NT2/D1 (cell line): ENCODE measurements at regions not wholly inside any gene's neighbourhood (a gene's known extent, or its start where the extent isn't known, plus 50 kb on each side); places are given as distances from the start of the nearest gene placed in this dataset.

Experiments used
- DNase-seq: peaks from one replicate; pipeline ENCODE4 v3.0.0-alpha.2; 2011; ENCODE audit warnings: low read depth, low spot score
- H3K27me3 ChIP-seq: 2 replicates; pipeline ENCODE4 v1.6.0; 2011; ENCODE audit warnings: mild to moderate bottlenecking; ENCODE audit not compliant: insufficient read length, insufficient read depth
- H3K36me3 ChIP-seq: 2 replicates; pipeline ENCODE4 v1.6.1; 2011; ENCODE audit warnings: mild to moderate bottlenecking, low read length, mixed read lengths; ENCODE audit not compliant: insufficient read depth, insufficient read length
- H3K4me1 ChIP-seq: 2 replicates; pipeline ENCODE4 v1.5.1; 2011; ENCODE audit not compliant: insufficient read depth, insufficient read length
- H3K4me3 ChIP-seq: 2 replicates; pipeline ENCODE4 v1.5.1; 2011; ENCODE audit warnings: low read depth; ENCODE audit not compliant: insufficient read length
- H3K9ac ChIP-seq: 2 replicates; pipeline ENCODE4 v1.6.0; 2011; ENCODE audit warnings: low read depth; ENCODE audit not compliant: insufficient read length
- H3K9me3 ChIP-seq: 2 replicates; pipeline ENCODE4 v1.5.1; 2011; ENCODE audit warnings: mild to moderate bottlenecking, low read length; ENCODE audit not compliant: insufficient read depth
- SUZ12 ChIP-seq: IDR thresholded peaks from 2 replicates; pipeline ENCODE4 v1.6.1; 2011; ENCODE audit not compliant: insufficient read length, insufficient read depth; ENCODE audit errors: extremely low read depth
- YY1 ChIP-seq: IDR thresholded peaks from 2 replicates; pipeline ENCODE4 v1.6.1; 2011; ENCODE audit not compliant: insufficient read length, insufficient read depth
- ZNF274 ChIP-seq: IDR thresholded peaks from 2 replicates; pipeline ENCODE4 v1.6.1; 2011; ENCODE audit warnings: mild to moderate bottlenecking, low read depth, low read length

DNA sequence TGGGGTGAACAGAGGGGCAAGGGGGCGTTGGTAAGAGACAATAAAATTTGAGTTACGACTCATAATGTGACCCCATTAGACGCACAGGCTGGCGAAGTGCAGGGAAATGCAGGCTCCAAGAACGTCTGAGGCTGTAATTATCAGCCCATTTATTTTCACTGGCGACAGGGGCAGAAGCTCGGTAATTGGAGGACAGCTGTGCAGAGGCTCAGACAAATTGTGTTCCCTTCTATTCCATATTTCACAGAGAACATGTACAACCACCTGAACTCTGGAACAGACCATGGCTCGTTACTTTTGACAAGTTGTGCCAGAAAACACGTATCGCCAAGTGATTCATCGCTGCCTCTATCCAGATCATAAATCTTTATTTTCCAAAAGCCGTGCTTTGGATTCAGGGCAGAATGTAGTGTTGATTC, 137.3 kb upstream of the FRMD4A start:
- no peak for DNase-seq
- Histone ChIP-seq H3K9me3 (peaks cover 10% of the 10 kb centered on the region; the same call in 1 of the 2 replicates), H3K27me3 (no peaks in the 10 kb centered on the region), H3K4me1 (no peaks in the 10 kb centered on the region), H3K36me3 (no peaks in the 10 kb centered on the region), H3K9ac (no peak overlapping the region), H3K4me3 (no peak overlapping the region)
- TF ChIP-seq YY1 (no peak), SUZ12 (no peak), ZNF274 (no peak)

DNA sequence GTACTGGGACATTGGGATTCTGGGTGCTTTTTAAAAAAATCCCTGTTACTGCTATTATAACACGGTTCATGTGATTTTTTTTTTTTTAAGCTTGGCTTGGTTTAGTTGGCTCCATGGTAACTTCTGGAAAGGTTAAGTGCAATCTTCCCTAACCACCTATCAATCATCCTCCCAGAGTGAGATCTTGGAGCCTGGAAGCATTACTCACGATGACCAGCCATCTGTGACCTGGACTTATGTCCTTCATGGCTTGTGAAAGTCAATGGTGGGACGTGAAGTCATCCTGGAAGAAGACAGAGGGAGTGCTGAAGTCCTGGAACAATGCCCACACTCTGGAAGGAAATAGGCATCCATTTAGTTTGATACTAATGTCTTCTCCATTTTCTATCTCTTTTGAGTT, 135.5 kb upstream of the FRMD4A start:
- Histone ChIP-seq H3K36me3 (no peaks in the 10 kb centered on the region), H3K27me3 (no peaks in the 10 kb centered on the region), H3K9me3 (peaks cover 10% of the 10 kb centered on the region; the same call in 1 of the 2 replicates), H3K4me3 (no peak overlapping the region), H3K4me1 (no peaks in the 10 kb centered on the region), H3K9ac (no peak overlapping the region)
- TF ChIP-seq ZNF274 (no peak), YY1 (no peak), SUZ12 (no peak)
- DNase-seq: no peak

DNA sequence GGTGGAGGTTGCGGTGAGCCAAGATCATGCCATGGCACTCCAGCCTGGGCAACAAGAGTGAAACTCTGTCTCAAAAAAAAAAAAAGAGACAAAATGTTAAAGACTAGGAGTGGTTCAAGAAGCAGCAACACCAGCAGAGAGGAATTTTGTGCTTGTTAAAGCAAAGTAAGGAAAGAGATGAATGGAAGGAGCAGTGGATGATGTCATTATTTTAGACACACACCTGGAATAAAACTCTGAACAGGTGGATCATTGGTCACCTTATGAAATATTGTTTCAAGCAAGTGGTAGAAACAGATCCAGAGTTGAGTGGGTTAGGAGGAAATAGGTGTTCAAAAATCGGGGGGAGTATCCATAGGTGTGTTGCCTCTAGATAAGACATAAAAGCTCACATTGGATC, 129.7 kb upstream of the FRMD4A start:
- H3K4me3 ChIP-seq: no peak overlapping the region
- H3K36me3 ChIP-seq: no peaks in the 10 kb centered on the region
- no peak for TF ChIP-seq SUZ12
- no peak for TF ChIP-seq YY1
- no peak for TF ChIP-seq ZNF274
- no peak for DNase-seq
- H3K9ac ChIP-seq: no peak overlapping the region
- no peaks in the 10 kb centered on the region for H3K27me3 ChIP-seq
- H3K9me3 ChIP-seq: no peaks in the 10 kb centered on the region; the same call in 1 of the 2 replicates
- no peaks in the 10 kb centered on the region for H3K4me1 ChIP-seq

DNA sequence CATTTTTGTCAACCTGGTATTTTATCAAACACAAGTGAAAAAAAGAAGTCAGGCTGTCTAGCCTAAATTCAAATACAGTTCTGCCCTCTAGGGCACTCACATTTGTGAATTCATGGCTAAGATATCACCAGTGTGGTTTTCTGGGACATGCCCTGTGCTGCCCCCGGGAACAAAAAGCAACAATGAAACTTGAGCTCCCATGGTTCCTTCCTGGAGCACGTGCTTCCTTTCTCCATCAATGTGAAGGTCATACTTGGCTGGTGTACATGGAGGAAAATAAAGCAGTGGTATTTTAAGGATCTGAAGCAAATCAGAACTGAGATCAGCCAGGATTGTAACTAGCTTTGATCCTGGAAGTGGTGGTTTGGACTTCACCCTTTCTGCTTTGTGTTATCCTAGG, 128.9 kb upstream of the FRMD4A start:
- Histone ChIP-seq H3K4me3 (no peak overlapping the region), H3K4me1 (no peaks in the 10 kb centered on the region), H3K27me3 (no peaks in the 10 kb centered on the region), H3K9me3 (no peaks in the 10 kb centered on the region; the same call in 1 of the 2 replicates), H3K36me3 (no peaks in the 10 kb centered on the region), H3K9ac (no peak overlapping the region)
- TF ChIP-seq ZNF274 (no peak), SUZ12 (no peak), YY1 (no peak)
- no peak for DNase-seq

DNA sequence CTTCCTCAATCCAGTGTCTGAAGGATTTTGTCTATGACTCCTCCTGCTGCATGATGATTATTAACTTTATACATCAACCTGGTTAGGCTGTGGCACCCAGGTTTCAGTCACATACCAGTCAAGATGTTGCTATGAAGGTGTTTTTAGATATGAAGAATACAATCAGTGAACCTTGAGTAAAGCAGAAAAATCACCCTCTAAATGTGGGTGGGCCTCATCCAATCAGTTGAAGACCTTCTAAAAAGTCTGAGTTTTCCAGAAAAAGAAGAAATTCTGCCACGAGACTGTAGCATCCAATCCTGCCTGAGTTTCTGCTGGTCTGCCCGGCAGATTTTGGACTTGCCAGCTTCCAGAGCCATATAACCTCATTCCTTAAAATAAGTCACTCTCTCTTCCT, 126.1 kb upstream of the FRMD4A start:
- Histone ChIP-seq H3K9ac (no peak overlapping the region), H3K36me3 (no peaks in the 10 kb centered on the region), H3K4me3 (no peak overlapping the region), H3K9me3 (no peaks in the 10 kb centered on the region; the same call in 1 of the 2 replicates), H3K4me1 (no peaks in the 10 kb centered on the region), H3K27me3 (no peaks in the 10 kb centered on the region)
- no peak for TF ChIP-seq SUZ12
- no peak for TF ChIP-seq ZNF274
- TF ChIP-seq YY1: no peak
- no peak for DNase-seq

DNA sequence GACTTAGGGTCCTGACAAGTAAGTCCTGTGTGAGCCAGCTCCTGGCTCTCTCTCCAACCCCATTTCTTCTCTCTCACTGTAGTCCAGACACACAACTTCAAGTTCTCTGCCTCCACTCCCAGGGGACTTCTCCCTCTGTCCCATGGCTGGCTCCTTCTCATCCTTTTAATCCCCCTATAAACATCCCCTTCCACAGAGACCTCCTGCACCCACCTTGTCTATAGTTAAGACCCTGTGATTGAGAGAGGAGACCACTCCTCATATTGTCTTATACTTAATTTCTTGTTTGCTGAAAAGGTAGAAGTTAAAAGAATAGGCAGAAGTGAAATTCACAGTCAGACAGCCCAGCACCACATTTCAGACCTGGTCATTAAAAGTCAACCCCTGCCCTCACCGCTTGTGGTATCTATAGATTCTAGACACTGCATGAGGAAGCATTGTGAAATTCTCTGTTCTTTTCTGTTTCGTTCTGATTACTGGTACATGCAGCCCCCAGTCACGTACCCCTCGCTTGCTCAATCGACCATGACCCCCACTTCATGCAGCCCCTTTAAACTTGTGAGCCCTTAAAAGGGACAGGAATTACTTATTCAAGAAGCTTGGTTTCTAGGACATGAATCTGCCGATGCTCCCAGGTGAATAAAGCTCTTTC, 125.6 kb upstream of the FRMD4A start:
- no peak for DNase-seq
- H3K36me3 ChIP-seq: no peaks in the 10 kb centered on the region
- H3K9me3 ChIP-seq: no peaks in the 10 kb centered on the region; the same call in 1 of the 2 replicates
- no peak overlapping the region for H3K4me3 ChIP-seq
- no peaks in the 10 kb centered on the region for H3K4me1 ChIP-seq
- no peak for TF ChIP-seq ZNF274
- TF ChIP-seq SUZ12: no peak
- no peak for TF ChIP-seq YY1
- no peaks in the 10 kb centered on the region for H3K27me3 ChIP-seq
- no peak overlapping the region for H3K9ac ChIP-seq

DNA sequence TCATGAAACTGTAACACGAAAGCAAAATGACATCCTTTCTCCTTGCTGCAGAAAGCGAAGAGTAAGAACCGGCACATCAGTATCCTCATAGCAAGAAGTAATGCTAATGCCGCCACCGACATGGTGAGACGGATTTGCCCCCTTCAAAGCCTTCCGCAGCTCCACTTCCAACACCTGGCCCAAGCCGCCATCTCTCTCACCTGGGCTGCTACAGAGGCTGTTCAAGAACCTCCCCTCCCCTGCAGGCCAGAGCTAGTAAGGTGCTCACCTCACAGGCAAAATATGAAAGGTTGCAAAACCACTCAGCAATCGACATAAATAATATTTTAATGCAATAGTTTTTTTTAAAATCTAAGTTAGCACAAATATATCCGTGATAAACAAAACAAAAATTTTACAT, 123.9 kb upstream of the FRMD4A start:
- Histone ChIP-seq H3K36me3 (no peaks in the 10 kb centered on the region), H3K4me3 (no peak overlapping the region), H3K9me3 (no peaks in the 10 kb centered on the region; the same call in 1 of the 2 replicates), H3K4me1 (no peaks in the 10 kb centered on the region), H3K27me3 (no peaks in the 10 kb centered on the region), H3K9ac (no peak overlapping the region)
- no peak for TF ChIP-seq ZNF274
- no peak for TF ChIP-seq YY1
- no peak for TF ChIP-seq SUZ12
- DNase-seq: no peak

DNA sequence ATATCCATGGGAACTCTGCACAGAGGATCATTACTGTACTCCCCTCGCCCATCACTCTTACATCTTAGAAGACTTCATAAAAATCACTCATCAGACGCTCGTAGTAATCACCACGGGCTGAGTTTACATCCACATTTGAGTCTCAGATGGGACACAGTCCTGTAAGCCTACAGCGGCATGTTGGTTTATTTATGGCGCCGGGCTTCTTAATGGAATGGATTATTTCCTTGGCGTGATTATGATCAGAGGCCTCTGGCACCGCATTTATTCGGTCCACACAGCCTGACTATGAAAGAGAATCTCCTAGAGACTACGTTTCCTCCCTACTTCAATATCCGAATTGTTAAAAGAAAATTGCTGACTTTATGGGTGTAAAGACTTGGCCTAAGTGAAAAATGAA, 123.5 kb upstream of the FRMD4A start:
- H3K9ac ChIP-seq: no peak overlapping the region
- H3K4me3 ChIP-seq: no peak overlapping the region
- H3K36me3 ChIP-seq: no peaks in the 10 kb centered on the region
- H3K27me3 ChIP-seq: no peaks in the 10 kb centered on the region
- no peaks in the 10 kb centered on the region; the same call in 1 of the 2 replicates for H3K9me3 ChIP-seq
- TF ChIP-seq ZNF274: no peak
- TF ChIP-seq SUZ12: no peak
- TF ChIP-seq YY1: no peak
- H3K4me1 ChIP-seq: no peaks in the 10 kb centered on the region
- DNase-seq: no peak
